Activated CD8-positive, alpha-beta memory T cell treated with anti-CD3 and anti-CD28 coated beads for 1 hour (primary cell): ENCODE measurements at regions not wholly inside any gene's neighbourhood (a gene's known extent, or its start where the extent isn't known, plus 50 kb on each side); places are given as distances from the start of the nearest gene placed in this dataset.
"Not testable (repeated sequence)": the region's sequence is repeated elsewhere in the genome, so short reads cannot be mapped to it uniquely, and the experiment has no call there.

Experiments used
- DNase-seq, 2 donors: peaks; one replicate each; pipeline ENCODE4 v3.0.0-alpha.2; 2020; ENCODE audit warnings: low read depth in 1 of 2; ENCODE audit errors: extremely low read depth in 1 of 2

DNA sequence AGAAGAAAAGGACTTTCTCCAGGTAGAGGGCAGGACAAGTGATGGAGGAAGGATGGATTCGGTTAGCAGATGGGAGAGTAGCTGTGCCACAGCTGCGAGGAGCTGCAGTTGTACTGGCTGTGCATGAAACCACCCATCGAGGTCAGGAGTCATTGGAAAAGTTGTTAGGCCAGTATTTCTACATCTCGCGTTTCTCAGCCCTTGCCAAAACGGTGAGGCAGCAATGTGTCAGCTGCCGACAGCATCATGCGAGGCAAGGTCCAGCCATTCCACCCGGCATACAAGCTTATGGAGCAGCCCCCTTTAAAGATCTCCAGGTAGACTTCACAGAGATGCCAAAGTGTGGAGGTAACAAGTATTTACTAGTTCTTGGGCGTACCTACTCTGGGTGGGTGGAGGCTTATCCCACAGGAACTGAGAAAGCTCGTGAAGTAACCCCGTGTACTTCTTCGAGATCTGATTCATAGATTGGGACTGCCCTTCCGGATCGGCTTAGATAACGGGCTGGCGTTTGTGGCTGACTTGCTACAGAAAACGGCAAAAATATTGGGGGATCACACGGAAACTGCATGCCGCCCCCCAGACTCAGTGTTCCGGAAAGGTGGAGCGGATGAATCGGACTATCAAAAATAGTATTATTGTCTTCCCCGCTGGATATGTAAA lies 105.0 kb upstream of the HMX1 start:
- DNase-seq, result not testable (repeated sequence)

- DNase-seq, result not testable (repeated sequence)
Observed at GRCh38 chr4:8972635-8973034, 101.0 kb upstream of the HMX1 start.

- not testable (repeated sequence) for DNase-seq
Observed at GRCh38 chr4:8965896-8966295, 94.3 kb upstream of the HMX1 start.

- not testable (repeated sequence) for DNase-seq
Observed at GRCh38 chr4:8964201-8964788, 92.7 kb upstream of the HMX1 start.

GRCh38 chr4:8963533-8963932 lies 91.9 kb upstream of the HMX1 start:
- not testable (repeated sequence) for DNase-seq

DNA sequence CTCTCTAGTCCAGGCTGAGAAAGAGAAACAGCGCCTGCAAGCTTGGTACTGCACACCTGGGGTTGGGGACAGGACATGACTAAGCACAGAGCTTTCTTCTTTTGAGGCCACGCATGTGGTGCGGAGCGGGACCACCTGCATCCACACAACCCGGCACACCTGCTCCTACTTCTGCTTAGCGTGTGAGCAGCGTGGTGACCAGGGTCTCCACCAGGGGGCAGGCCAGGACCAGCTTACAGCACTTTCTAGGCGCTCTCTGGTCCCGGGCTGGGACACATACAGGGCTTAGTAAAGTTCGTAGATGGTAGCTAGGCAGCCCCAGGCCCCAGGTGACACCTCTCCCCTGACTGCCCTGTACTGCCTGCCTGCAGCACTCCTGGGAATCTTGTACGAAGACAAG lies 89.7 kb upstream of the HMX1 start:
- not testable (repeated sequence) for DNase-seq

DNA sequence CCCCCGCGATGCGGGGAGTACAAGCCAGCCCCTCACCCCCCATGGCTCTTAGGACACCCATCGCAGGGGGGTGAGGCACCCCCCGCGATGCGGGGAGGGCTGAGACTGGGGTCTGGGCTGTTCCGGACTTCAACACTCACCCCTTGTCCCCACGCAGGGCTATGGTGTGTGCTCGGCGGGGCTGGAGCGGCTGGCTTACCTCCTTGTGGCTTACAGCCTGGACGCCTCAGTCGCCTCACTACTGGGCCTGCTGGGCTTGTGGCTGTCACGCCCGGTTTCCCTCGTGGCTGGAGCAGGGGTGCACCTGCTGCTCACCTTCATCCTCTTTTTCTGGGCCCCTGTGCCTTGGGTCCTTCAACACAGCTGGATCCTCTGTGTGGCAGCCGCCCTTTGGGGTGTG lies 87.8 kb upstream of the HMX1 start:
- not testable (repeated sequence) for DNase-seq

- DNase-seq, result not testable (repeated sequence)
Observed at GRCh38 chr4:8954001-8954400, 82.4 kb upstream of the HMX1 start.

GRCh38 chr4:8952791-8953190 lies 81.2 kb upstream of the HMX1 start:
- DNase-seq, result not testable (repeated sequence)

- not testable (repeated sequence) for DNase-seq
Observed at GRCh38 chr4:8952109-8952508, 80.5 kb upstream of the HMX1 start.

- DNase-seq, result not testable (repeated sequence)
Observed at GRCh38 chr4:8945506-8945905, 73.9 kb upstream of the HMX1 start.

DNA sequence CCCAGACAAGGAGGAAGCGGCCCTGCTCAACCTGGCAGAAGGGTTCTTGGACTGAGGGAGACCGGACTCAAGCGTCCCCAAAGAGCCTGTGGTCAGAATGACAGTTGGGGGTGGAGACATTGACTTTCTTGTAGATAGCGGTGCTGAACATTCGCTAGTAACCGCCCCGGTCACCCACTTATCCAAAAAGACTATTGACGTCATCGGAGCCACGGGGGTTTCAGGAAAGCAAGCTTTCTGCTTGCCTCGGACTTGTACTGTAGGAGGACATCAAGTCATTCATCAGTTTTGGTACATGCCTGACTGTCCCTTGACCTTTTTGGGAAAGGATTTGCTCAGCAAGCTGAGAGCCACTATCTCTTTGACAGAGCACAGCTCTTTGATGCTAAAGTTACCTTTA lies 71.7 kb upstream of the HMX1 start:
- DNase-seq, result not testable (repeated sequence)

- DNase-seq, result not testable (repeated sequence)
Observed at GRCh38 chr4:8942088-8942487, 70.4 kb upstream of the HMX1 start.

GRCh38 chr4:8941492-8941805 lies 69.8 kb upstream of the HMX1 start:
- DNase-seq, result not testable (repeated sequence)

DNA sequence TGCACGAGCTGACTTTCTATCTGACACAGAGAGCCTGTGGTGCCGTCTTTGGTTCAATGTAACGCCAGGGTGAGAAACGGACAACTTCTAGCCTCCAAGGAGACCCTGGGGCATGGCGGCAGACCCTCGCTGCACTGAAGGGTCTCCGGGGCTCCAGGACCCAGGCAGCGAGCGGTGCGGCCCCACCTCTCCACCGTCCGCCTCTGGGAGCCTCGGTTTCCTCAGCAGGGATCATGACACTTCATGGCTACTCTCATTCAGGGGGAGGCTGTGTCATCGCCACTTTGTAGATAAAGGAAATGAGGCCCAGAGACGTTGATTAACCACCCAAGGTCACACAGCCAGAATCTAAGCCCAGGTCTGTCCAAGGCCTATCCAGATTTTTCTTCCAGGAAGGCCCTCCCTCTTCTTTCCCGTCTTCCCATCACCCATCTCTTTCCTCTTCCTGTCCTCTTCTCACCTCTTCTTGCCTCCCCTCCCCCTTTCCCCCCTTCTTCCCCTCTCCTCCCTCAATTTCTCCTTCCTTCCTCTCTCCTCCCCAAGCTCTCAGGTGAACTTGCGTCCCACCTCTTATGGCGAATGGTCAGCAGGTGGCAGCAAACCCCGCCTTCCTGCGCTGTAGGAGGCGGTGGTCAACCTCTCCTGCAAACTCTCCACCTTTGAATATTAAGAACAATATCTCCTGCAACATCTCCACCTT lies 69.3 kb upstream of the HMX1 start:
- DNase-seq, result no peak

GRCh38 chr4:8939840-8940742 lies 68.5 kb upstream of the HMX1 start:
- no peak for DNase-seq

DNA sequence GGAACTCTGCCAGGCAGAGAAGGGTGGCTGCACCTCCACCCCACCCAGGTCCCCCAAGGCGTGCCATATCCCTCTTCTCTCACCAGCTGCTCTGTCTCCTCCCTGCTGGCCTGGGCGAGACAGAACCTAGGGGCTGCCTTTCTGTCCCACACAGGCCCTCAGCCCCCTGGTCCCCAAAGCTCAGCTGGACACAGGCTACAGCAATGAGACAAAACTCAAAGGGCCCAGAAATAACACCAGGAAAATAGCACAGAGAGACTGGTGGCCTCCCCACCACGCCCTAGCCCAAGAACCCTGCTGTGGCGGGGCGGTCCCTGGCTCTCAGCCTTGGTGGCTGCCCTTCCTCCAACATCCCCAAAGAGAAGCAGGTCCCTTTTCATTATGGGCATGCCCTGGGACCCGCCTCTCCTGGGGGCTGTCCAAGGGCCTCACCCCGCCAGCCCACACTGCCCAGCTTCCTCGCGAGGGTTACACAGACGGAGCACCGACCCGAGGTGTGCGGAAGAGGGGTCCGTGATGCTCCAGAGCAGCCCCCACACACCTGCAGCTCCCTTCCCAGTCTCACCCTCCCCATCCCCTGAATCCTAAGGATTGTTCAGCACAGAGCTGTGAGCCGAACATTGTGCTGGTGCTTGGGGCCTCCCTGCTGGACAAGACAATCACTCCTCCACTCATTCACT lies 67.7 kb upstream of the HMX1 start:
- DNase-seq, result no peak

DNA sequence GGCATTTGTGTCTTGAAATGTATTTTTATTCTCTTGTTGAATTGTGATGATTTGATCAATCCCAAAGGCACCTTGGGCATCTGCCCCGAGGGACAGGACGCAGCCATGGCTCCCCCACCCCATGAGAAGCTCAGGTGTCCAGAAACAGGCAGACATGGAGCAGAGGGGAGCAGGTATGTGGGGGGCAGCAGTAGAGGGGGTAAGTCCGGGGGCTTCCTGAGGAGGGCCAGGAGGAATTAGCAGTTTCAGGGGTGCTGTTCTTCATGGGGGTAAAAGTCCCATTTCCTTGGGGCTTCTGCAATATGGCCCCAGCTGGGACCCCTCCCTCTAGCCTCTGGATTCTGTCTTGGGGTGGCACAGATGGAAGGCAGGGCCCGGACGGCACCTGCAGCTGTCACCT lies 67.0 kb upstream of the HMX1 start:
- no peak for DNase-seq

GRCh38 chr4:8938137-8938536 lies 66.5 kb upstream of the HMX1 start:
- no peak for DNase-seq

- no peak for DNase-seq
Observed at GRCh38 chr4:8932884-8933283, 61.2 kb upstream of the HMX1 start.

- no peak for DNase-seq
Observed at GRCh38 chr4:8928074-8928473, 56.4 kb upstream of the HMX1 start.
